ENCODE measurements at regions not wholly inside any gene's neighbourhood (a gene's known extent, or its start where the extent isn't known, plus 50 kb on each side); places are given as distances from the start of the nearest gene placed in this dataset.

- DNase-seq (ENCODE audit: low read depth in 2 of 2): no peak
Measured at GRCh38 chr9:129285979-129286772, 108.1 kb upstream of the IER5L start.

GRCh38 chr9:129285382-129285781 lies 107.3 kb upstream of the IER5L start:
- no peak for DNase-seq (ENCODE audit: low read depth in 2 of 2)

GRCh38 chr9:129284607-129285291 lies 106.7 kb upstream of the IER5L start:
- DNase-seq (ENCODE audit: low read depth in 2 of 2): no peak

GRCh38 chr9:129283705-129284606 lies 105.9 kb upstream of the IER5L start:
- no peak for DNase-seq (ENCODE audit: low read depth in 2 of 2)

- DNase-seq (ENCODE audit: low read depth in 2 of 2): no peak
Measured at GRCh38 chr9:129283291-129283691, 105.2 kb upstream of the IER5L start.

- no peak for DNase-seq (ENCODE audit: low read depth in 2 of 2)
Measured at GRCh38 chr9:129282731-129283211, 104.7 kb upstream of the IER5L start.

GRCh38 chr9:129282272-129282671 lies 104.2 kb upstream of the IER5L start:
- no peak for DNase-seq (ENCODE audit: low read depth in 2 of 2)

GRCh38 chr9:129281506-129282145 lies 103.6 kb upstream of the IER5L start:
- DNase-seq (ENCODE audit: low read depth in 2 of 2): no peak

GRCh38 chr9:129280623-129281271 lies 102.7 kb upstream of the IER5L start:
- DNase-seq (ENCODE audit: low read depth in 2 of 2): no peak

GRCh38 chr9:129280236-129280622 lies 102.2 kb upstream of the IER5L start:
- DNase-seq (ENCODE audit: low read depth in 2 of 2): no peak

GRCh38 chr9:129278391-129279237 lies 100.6 kb upstream of the IER5L start:
- no peak for DNase-seq (ENCODE audit: low read depth in 2 of 2)

- no peak for DNase-seq (ENCODE audit: low read depth in 2 of 2)
Measured at GRCh38 chr9:129276486-129277230, 98.6 kb upstream of the IER5L start.

GRCh38 chr9:129275626-129276247 lies 97.7 kb upstream of the IER5L start:
- DNase-seq (ENCODE audit: low read depth in 2 of 2): no peak

GRCh38 chr9:129273941-129274684 lies 96.1 kb upstream of the IER5L start:
- DNase-seq (ENCODE audit: low read depth in 2 of 2): no peak

- DNase-seq (ENCODE audit: low read depth in 2 of 2): no peak
Measured at GRCh38 chr9:129273136-129273895, 95.3 kb upstream of the IER5L start.

GRCh38 chr9:129272348-129273025 lies 94.4 kb upstream of the IER5L start:
- DNase-seq (ENCODE audit: low read depth in 2 of 2): no peak

GRCh38 chr9:129270903-129271431 lies 92.9 kb upstream of the IER5L start:
- DNase-seq (ENCODE audit: low read depth in 2 of 2): no peak

Data from stimulated activated CD8-positive, alpha-beta memory T cell treated with anti-CD3 and anti-CD28 coated beads, Interleukin-2, amount 100 ng/mL, for 48 hours (primary cell).